Amniotic epithelial cell (primary cell): ENCODE measurements at regions not wholly inside any gene's neighbourhood (a gene's known extent, or its start where the extent isn't known, plus 50 kb on each side); places are given as distances from the start of the nearest gene placed in this dataset.
"Not testable (repeated sequence)": the region's sequence is repeated elsewhere in the genome, so short reads cannot be mapped to it uniquely, and the experiment has no call there.

Experiments used
- DNase-seq: peaks from one replicate; pipeline ENCODE4 v3.0.0-alpha.2; 2010; ENCODE audit warnings: low read depth

GRCh38 chr7:130947792-130948580 lies 214.0 kb upstream of the KLF14 start:
- no peak for DNase-seq

GRCh38 chr7:130948822-130949221 lies 214.8 kb upstream of the KLF14 start:
- DNase-seq: no peak

- no peak for DNase-seq
Observed at GRCh38 chr7:130949550-130949949, 215.5 kb upstream of the KLF14 start.

- DNase-seq: no peak
Observed at GRCh38 chr7:130950054-130950453, 216.0 kb upstream of the KLF14 start.

DNA sequence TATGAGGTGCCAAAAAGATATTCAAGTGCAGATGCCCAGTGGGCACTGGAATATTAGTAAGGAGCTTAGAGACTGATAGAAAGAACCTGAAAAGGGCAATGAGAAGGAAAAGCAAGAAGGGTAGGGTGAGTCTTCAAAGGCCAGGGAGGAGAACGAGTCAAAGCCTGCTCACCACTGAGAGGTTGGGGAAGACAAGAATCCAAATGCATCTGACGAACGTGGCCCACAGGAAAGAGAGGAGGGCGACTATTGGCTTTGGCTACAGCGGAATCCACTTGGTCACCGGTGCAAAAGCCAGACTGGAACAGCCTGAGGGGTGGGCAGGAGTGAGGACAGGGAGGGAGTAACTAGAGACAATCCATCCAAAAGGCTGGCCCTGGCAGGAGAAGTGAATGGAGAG lies 216.7 kb upstream of the KLF14 start:
- no peak for DNase-seq

GRCh38 chr7:130951303-130951975 lies 217.4 kb upstream of the KLF14 start:
- DNase-seq: no peak

- no peak for DNase-seq
Observed at GRCh38 chr7:130951976-130952876, 218.2 kb upstream of the KLF14 start.

- no peak for DNase-seq
Observed at GRCh38 chr7:130953196-130953595, 219.2 kb upstream of the KLF14 start.

- no peak for DNase-seq
Observed at GRCh38 chr7:130954918-130955564, 221.0 kb upstream of the KLF14 start.

DNA sequence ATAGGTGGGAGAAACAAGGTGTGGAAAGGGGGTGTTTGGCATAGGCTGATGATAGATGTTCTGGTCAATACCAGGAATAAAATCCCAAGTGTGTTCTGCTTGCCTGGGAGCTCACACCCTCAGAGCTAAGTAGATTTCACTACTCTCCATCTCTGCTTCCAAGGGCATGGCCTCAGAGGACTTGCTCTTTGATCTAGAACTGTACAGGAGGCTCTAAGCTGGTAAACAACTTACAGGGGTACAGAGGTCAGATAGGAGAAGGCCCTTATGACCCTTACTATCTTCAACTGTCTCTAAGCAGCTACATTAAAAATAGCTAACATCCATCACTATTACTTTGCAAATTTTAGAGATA lies 221.5 kb upstream of the KLF14 start:
- DNase-seq: no peak

DNA sequence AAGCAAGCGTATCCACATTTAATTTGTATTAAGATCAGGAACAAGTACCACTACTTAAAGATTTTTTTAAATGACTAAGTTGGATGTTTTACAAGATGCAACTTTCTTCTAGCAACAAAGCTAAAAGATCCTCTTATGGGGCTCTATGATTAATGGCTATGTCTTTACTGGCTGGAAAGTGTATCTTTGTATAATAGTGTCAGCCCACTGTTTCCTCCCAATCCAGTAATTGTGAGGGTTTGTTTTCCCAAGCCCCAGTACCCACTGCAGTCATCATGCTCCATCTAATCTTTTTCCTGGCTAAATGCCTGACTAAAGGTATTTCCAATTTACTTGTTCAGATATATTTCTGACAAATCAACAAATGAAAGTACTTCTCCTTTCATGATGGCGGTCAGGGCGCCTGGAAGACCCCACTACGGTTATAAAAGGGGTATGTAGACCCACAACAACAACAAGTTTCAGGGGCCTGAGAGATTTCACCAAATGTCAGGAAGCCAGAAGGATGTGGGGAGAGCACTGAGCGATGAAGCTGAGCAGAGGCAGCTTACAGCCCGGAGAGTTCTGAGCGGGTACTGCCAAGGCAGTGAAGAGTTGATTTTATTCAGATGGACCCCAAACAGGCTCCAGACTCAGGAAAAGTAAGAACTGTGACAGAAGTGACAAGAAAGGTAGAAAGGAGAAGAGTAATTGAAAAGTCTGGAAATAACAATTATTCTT lies 222.6 kb upstream of the KLF14 start:
- DNase-seq: no peak

DNA sequence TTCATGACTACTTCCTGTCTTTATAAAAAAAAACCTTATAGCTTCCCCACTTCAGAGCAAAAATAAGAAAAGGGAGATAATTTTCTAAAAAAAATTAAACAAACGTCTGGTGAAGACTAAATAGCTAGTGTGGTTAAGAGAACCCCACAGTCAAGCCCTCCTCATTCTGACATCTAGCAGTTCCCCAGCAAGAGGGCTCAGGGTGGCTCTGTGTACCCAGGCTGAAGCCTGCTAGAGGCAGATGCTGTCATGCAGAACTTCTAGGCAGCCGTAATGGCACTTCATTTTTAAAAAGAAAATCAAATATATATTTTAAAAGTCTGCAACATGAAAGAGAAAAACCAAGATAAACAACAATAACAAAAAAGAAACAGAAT lies 223.1 kb upstream of the KLF14 start:
- no peak for DNase-seq

DNA sequence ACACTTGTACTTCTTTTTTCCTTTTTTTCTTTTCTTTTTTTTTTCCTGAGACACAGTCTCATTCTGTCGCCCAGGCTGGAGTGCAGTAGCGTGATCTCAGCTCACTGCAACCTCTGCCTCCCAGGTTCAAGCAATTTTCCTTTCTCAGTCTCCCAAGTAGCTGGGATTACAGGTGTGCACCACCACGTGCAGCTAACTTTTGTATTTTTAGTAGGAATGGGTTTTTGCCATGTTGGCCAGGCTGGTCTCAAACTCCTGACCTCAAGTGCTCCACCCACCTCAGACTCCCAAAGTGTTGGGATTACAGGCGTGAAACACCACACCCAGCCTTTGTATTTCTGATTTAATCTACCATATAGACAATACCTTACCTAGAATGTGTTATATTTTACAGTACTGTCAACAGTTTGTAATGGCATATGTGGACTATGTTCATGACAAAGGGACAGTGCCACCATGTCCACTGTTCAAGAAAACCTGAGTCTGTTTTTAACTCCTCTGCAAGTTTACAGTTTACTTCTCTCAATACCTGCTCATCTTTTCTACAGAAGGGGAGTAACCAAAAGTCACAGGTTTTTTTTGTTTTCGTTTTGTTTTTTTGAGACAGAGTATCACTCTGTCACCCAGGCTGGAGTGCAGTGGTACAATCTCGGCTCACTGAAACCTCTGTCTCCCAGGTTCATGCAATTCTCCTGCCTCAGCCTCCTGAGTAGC lies 223.9 kb upstream of the KLF14 start:
- DNase-seq: not testable (repeated sequence)

DNA sequence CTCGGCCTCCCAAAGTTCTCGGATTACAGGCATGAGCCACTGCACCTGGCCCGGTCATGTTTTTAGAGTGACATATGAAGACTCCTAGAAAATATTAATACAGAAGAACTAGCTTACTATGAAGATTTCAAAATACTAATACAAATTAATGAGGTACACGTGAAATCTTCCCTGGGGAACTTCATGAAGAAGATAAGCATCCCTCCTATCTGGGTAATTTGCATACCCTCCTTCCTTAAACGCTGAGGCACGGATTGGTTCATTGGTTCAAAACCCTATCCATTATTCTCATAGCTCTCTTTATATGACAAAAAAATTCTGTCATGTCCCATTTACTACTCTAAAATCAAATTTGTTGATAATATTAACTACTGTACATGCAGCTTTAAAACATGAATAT lies 224.8 kb upstream of the KLF14 start:
- DNase-seq: no peak

DNA sequence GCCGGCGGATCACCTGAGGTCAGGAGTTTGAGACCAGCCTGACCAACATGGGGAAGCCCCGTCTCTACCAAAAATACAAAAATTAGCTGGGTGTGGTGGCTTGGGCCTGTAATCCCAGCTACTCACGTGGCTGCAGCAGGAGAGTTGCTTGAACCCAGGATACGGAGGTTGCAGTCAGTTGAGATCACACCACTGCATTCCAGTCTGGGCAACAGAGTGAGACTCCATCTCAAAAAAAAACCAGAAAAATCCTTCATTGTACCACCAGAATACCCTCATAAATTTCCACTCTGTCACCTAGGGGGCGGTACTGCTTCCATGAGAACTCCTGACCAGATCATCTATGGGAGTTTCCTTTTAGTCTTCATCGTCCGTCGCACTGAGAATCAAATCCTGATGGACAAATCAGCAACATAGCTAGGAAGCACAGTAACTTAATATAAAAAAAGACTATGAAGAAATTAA lies 225.8 kb upstream of the KLF14 start:
- peak; percentile 77 for DNase-seq

GRCh38 chr7:130960208-130960988 lies 226.4 kb upstream of the KLF14 start:
- DNase-seq: peak; percentile 99

- DNase-seq: peak; percentile 70
Observed at GRCh38 chr7:130961128-130961601, 227.2 kb upstream of the KLF14 start.

GRCh38 chr7:130962109-130962508 lies 228.1 kb upstream of the KLF14 start:
- no peak for DNase-seq

DNA sequence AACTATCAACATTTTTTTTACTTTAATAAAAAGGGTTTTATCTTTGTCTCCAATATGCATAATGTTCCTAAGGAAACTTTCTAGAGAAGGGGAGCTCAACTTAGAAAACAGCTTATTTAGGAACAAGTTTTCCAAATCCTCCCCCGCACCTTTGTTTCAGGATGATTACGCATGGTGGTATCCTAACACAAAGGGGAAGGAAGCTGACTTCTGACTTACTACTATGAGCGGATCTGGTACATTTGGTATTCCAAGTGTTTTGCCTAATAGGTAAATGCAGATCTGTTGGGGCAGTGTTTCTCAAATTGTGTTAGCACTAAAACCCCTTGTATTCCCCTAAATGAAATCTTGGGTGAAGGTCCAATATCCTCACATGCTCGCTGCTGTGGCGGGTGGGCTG lies 229.3 kb upstream of the KLF14 start:
- DNase-seq: no peak

DNA sequence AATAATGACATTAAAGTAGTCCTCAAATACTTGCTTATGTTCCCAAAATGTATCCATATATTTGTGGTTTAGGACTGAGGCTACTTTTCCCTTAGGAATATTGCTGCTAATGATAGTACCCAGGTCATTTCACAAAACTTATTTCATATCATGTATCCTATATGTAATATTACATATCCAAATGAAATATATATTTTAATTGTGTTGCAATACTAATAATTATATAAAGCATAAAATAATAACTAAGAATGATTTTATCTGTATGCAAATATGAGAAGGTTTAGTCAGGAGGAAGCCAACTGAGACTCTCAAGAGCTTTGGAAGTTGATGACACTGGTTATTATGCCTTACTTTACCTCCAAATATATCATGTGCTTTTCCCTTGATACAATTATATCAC lies 231.5 kb upstream of the KLF14 start:
- no peak for DNase-seq
